ENCODE measurements at regions not wholly inside any gene's neighbourhood (a gene's known extent, or its start where the extent isn't known, plus 50 kb on each side); places are given as distances from the start of the nearest gene placed in this dataset.
"Not testable (repeated sequence)": the region's sequence is repeated elsewhere in the genome, so short reads cannot be mapped to it uniquely, and the experiment has no call there.

DNA sequence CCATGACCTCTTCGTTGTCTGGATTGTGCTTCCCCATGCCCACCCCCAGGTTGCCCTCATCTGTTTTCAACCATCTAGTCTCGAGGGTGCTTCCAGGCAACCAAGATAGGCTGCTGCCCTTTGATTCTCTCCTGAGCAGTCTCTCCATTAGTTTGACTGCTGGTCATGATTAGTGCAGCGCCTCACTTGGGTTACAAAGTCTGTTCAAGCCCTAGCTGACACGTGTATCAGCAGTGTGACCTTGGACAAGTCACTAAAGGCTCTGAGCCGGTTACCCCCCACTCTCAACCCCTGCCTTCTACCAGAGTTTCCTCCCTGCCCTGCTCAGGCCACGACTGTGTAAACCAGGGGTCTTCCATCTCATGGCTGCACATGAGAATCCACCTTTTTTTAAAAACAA, 185.3 kb upstream of the PWP1 start:
- no peak for DNase-seq (ENCODE audit: low read depth)

DNA sequence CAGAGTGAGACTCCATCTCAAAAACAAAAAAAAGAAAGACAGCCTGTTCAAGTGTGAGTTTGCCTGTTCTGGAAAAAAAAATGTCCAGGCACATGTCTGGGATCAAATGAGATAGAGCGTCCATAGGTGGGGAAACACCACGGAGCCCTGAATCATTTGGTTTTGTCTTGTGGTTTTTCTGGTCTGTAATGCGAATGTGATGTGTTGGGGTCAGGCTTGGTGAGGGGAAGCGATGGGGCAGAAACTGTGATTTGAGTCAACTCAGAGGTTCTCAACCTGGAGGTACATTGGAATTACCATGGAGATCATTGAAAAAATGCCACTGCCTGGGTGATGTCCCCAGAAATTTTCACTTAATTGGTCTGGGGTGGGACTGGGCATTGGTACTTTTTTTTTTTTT, 183.9 kb upstream of the PWP1 start:
- no peak for DNase-seq (ENCODE audit: low read depth)

DNA sequence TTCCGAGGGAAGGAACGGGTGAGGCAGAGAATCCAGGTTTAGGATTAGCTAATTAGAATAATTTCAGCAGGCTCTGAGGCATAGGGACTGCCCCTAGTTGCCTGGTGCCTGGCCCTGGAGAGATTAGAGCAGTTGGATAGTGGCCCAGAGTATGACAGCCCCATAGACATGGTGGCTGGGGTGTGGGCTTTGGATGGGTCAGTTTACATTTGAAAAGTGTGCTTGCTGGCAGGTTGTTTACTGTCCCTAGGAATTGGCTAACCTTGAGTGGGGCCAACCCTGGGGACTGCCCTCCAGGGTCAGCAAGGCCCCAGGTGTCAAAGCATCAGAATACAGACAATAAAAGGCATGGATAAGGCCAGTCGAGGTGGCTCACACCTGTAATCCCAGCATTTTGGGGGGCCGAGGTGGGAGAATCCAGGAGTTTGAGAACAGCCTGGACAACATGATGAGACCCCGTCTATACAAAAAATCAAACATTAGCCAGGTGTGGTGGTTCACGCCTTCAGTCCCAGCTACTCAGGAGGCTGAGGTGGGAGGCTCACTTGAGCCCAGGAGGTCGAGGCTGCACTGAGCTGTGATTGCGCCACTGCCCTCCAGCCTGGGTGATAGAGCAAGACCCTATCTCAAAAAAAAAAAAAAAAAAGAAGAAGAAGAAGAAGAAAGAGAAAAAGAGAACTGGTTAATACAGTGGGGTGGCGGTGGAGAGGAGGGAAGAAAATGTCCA, 182.3 kb upstream of the PWP1 start:
- DNase-seq (ENCODE audit: low read depth): no peak

GRCh38 chr12:107503887-107504885, 181.4 kb upstream of the PWP1 start:
- DNase-seq (ENCODE audit: low read depth): no peak

DNA sequence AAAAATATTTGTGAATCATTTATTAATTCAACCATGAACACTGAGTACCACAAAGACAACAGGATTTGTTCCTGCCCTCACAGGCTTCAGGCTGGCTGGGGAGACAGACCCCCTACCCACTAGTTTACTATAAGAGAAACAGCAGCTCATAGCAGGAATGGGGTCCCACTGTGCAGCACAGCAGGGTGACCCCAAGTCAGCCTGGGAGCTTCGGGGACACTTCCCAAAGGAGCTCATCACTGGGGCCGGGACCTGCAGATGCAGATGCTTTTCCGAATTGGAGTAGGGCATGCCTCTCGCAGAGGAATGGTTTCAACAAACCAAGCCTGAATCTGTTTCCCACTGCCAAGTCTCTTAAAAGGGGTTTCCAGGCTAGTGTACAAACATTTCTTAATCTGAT, 176.2 kb upstream of the PWP1 start:
- no peak for DNase-seq (ENCODE audit: low read depth)

DNA sequence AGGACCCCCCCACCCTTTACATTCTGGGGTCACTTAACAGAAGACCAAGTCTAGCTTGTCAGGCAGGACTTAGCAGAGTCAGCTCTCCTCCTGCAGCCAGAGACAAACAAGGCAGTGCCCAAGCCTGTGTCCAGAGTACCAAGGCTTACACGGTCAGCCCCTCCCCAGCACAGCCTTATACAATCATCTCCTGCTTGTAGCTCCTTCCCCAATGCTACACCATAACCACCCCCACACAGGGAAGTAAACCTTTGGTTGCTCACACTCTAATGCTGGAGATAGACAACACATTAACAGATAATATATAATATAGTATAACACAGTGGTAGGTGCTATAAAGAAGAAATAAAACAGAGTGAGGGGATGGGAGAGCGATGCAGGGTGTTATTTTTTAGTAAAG, 175.4 kb upstream of the PWP1 start:
- no peak for DNase-seq (ENCODE audit: low read depth)

- DNase-seq (ENCODE audit: low read depth): peak; percentile 28
Observed at GRCh38 chr12:107511292-107511691, 174.3 kb upstream of the PWP1 start.

DNA sequence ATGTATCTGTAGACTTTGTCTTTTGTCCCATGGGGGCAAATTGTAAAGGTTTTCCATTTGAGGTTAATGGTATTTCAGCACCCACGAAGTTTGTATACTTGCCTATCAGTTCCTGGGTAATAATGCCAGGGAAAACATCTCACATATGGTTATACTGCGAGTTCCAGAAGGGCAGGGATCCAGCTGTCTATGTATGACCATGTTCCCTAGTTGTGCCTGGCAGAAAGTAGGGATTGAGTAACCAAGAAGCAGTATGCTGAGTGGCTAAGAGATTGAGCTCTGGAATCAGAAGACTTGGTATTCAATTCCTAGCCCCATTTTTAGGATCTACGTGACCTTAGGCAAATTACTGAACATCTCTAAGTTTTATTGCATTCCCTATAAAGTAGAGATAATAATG, 173.2 kb upstream of the PWP1 start:
- DNase-seq (ENCODE audit: low read depth): no peak

DNA sequence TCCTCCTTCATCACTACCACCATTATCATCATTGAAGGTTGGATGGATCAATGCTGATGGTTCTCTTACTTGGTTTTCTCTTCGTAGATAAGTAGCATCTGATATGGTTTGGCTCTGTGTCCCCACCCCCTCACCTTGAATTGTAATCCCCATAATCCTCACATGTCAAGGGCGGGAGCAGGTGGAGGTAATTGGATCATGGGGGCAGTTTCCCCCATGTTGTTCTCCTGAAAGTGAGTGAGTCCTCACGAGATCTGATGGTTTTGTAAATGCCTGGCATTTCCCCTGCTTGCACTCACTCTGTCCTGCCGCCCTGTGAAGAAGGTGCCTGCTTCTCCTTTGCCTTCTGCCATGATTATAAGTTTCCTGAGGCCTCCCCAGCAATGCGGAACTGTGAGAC, 172.4 kb upstream of the PWP1 start:
- no peak for DNase-seq (ENCODE audit: low read depth)

DNA sequence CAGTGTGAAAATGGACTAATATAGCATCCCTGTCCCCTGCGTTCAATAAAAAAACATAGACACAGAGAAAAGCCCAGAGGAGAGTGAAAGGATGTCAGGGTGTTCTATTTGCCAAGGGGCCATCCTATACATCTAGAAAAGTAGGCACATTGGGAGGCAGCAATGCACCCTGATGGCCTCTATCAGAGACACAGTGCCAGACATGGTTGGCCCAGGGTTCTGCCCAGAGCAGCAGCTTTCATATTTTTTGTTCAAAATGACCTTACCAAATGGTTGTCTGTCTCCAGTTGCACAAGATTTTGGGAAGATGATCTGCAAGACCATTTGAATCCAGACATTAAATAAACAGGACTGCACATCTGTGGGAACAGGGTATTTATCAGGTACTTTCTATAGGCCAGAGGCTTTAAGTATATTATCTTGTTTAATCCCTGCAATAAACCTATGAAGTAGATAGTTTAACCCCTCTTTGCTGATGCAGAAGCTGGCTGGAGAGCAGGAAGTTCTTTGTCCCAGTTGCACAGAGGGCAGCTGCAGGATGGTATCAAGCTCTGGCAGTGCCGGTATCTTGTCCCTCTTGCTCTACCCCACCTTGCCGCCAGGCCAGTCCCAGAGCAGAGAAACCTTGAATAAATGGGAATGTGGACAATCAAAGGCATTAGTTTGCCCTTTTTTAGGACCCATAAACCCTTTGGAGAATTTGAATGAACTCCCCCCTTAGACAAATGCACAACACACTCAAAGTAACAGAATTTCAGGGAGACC, 171.8 kb upstream of the PWP1 start:
- DNase-seq (ENCODE audit: low read depth): no peak

DNA sequence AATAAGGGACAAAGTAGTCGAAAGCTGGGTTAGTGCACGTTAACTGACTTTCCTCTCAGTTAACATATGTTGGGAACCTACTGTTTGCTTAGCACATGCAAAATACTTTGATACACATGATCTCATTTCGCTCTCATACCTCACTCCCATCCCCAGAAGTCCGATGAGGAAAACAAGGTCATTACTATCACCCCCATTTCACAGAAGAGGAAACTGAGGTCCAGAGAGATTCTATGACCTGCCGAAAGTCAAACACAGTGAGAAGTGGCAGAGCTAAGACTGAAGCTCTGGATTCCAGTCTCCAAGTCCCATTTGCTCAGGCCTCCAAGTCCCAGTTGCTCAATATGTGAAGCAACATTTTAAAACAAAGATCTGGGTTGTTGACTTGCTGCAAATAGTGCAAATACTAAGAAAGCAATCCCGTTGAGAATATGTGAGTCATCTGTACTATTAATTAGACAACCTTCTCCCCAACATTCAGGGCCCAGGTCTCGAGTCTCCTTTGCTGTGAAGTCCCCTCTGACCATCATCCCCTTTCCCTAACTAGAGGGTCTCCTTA, 170.6 kb upstream of the PWP1 start:
- peak; percentile 41 for DNase-seq (ENCODE audit: low read depth)

GRCh38 chr12:107515446-107515958, 170.1 kb upstream of the PWP1 start:
- DNase-seq (ENCODE audit: low read depth): peak; percentile 86

GRCh38 chr12:107517816-107518215, 167.8 kb upstream of the PWP1 start:
- DNase-seq (ENCODE audit: low read depth): not testable (repeated sequence)

DNA sequence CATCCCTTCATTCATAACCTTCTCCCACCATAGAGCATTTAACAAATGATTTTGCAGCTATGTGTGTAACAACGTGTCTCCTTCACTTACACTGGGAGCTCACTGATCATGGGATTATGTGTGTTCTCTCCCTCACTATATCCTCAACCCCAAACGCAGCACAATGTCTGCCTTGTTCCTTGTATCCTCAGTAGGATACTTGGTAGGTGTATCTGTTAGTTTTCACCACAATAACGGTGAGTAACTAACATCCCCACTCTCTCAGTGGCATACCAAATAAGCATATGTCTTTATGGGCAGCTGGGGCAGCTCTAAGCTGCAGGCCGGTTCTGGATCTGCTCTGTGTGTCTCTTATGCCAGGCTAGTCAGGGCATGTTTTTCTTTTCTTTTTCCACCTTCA, 166.7 kb upstream of the PWP1 start:
- no peak for DNase-seq (ENCODE audit: low read depth)

DNA sequence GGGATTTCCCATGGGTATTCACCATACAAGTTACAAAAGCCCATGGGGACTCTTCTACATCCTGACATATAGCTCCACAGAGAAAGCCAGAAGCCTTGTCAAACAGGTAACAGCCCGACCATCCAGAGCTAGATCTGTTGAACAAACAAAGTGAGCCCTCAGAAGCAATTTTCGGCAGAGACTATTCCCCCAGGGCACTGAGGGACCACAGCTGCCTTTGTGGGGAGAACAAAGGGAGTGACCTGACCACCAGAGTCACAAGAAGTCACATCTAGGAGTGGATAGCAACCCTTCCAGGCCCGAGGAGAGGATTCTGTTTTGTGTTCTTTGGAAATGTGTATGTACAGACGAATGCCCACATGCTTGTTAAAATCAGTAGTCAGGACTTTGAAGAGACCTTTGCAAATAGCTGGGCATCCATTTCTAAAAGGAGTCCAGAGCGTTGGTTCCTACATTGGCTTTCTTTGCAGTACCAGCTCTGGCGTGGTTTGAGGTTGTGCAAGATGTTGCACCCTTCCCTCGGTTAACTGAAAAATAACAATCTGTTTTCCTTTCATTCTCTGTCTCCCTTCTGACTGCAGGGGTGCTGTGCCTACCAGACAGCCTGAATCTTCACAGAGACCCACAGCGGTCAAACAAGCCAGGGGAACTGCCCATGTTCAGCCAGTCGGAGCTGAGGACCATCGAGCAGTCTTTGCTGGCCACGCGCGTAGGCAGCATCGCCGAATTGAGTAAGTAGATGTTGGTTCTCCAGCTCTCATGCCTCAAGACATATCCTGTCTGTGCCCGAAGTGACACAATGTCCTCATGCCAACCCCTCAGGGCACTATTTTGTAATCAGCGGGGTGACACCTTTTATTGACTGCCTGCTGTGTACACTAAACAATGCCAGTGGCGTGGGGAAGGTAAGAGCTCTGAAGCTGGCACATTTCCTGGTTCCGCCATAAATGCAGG, 165.4 kb upstream of the PWP1 start:
- DNase-seq (ENCODE audit: low read depth): no peak

- DNase-seq (ENCODE audit: low read depth): no peak
Observed at GRCh38 chr12:107521826-107522355, 163.7 kb upstream of the PWP1 start.

GRCh38 chr12:107522692-107523477, 162.7 kb upstream of the PWP1 start:
- no peak for DNase-seq (ENCODE audit: low read depth)

- DNase-seq (ENCODE audit: low read depth): no peak
Observed at GRCh38 chr12:107523775-107524535, 161.6 kb upstream of the PWP1 start.
